WTC11 (cell line): ENCODE measurements at regions not wholly inside any gene's neighbourhood (a gene's known extent, or its start where the extent isn't known, plus 50 kb on each side); places are given as distances from the start of the nearest gene placed in this dataset.

Experiments used
- ATAC-seq: fragments of 200-7000 bp; cut with Tn5 transposase; 2 replicates; pipeline ENCODE4 v1.10.0; 2021; ENCODE audit warnings: mild to moderate bottlenecking, moderate library complexity
- CTCF ChIA-PET: fragments of 300-600 bp; sonication (Branson Sonifier 250); formaldehyde crosslinking; loops from one replicate; lab custom pipeline; 2021; ENCODE audit warnings: antibody characterized with exemption; lab: Charles Lee
- POLR2A ChIA-PET: fragments of 350-600 bp; sonication (Branson Sonifier 250); formaldehyde crosslinking; loops from one replicate; lab custom pipeline; 2021; ENCODE audit warnings: antibody characterized with exemption; lab: Charles Lee
- DNase-seq: peaks from one replicate; pipeline ENCODE4 v3.0.0; 2021; ENCODE audit warnings: low spot score
- H3K27ac Mint-ChIP-seq: 2 replicates; pipeline ENCODE4 v1.8.0; 2021; ENCODE audit warnings: mixed read lengths
- H3K27me3 Mint-ChIP-seq: 2 replicates; pipeline ENCODE4 v1.8.0; 2021; ENCODE audit warnings: low read depth, mild to moderate bottlenecking, moderate library complexity, mixed read lengths
- H3K36me3 Mint-ChIP-seq: 2 replicates; pipeline ENCODE4 v1.8.0; 2021; ENCODE audit warnings: mixed read lengths
- H3K4me1 Mint-ChIP-seq: 2 replicates; pipeline ENCODE4 v1.8.0; 2022; ENCODE audit warnings: mixed read lengths
- H3K4me3 Mint-ChIP-seq: 2 replicates; pipeline ENCODE4 v1.8.0; 2021; ENCODE audit warnings: mild to moderate bottlenecking, moderate library complexity, mixed read lengths
- H3K9me3 Mint-ChIP-seq: 2 replicates; pipeline ENCODE4 v1.8.0; 2021; ENCODE audit warnings: mixed read lengths
- AR ChIP-seq: fragments of 250-450 bp; sonication (Bioruptor Pico); IDR thresholded peaks from 2 replicates; pipeline ENCODE4 v1.9.0; 2021; ENCODE audit warnings: mild to moderate bottlenecking
- CBFB ChIP-seq: sonication (generic); formaldehyde crosslinking; IDR thresholded peaks from 2 replicates; pipeline ENCODE4 v1.8.1; 2022; ENCODE audit warnings: mild to moderate bottlenecking, low read depth, missing genetic modification reagents
- CREB1 ChIP-seq: sonication (generic); formaldehyde crosslinking; IDR thresholded peaks from 2 replicates; pipeline ENCODE4 v1.8.0; 2023; ENCODE audit warnings: mild to moderate bottlenecking, missing genetic modification reagents
- CREM ChIP-seq: sonication (generic); formaldehyde crosslinking; IDR thresholded peaks from 2 replicates; pipeline ENCODE4 v1.8.1; 2022; ENCODE audit warnings: mild to moderate bottlenecking, missing genetic modification reagents, moderate library complexity
- CTCF ChIP-seq: fragments of 200-600 bp; IDR thresholded peaks from 2 replicates; pipeline ENCODE4 v1.8.0; 2022; ENCODE audit warnings: antibody characterized with exemption
- E2F4 ChIP-seq: sonication (generic); formaldehyde crosslinking; IDR thresholded peaks from 2 replicates; pipeline ENCODE4 v1.8.1; 2022; ENCODE audit warnings: low read depth, mild to moderate bottlenecking, moderate library complexity, missing genetic modification reagents, borderline replicate concordance
- ELF4 ChIP-seq: sonication (generic); formaldehyde crosslinking; IDR thresholded peaks from 2 replicates; pipeline ENCODE4 v1.8.1; 2022; ENCODE audit warnings: low read depth, mild to moderate bottlenecking, moderate library complexity, missing genetic modification reagents
- ERG ChIP-seq: fragments of 250-450 bp; sonication (Bioruptor Pico); IDR thresholded peaks from 2 replicates; pipeline ENCODE4 v1.8.0; 2021; ENCODE audit warnings: mild to moderate bottlenecking
- ESRRA ChIP-seq: sonication (generic); formaldehyde crosslinking; IDR thresholded peaks from 2 replicates; pipeline ENCODE4 v1.8.1; 2022; ENCODE audit warnings: mild to moderate bottlenecking, missing genetic modification reagents, borderline replicate concordance
- FOXJ3 ChIP-seq: sonication (generic); formaldehyde crosslinking; IDR thresholded peaks from 2 replicates; pipeline ENCODE4 v1.9.0; 2021; ENCODE audit warnings: missing genetic modification reagents, mild to moderate bottlenecking, borderline replicate concordance
- GRHL2 ChIP-seq: fragments of 250-450 bp; sonication (Bioruptor Pico); IDR thresholded peaks from 2 replicates; pipeline ENCODE4 v1.8.0; 2022; ENCODE audit warnings: mild to moderate bottlenecking, moderate library complexity; ENCODE audit not compliant: insufficient replicate concordance, severe bottlenecking
- NFATC4 ChIP-seq: fragments of 250-450 bp; sonication (Bioruptor Pico); IDR thresholded peaks from 2 replicates; pipeline ENCODE4 v1.9.0; 2021; ENCODE audit warnings: mild to moderate bottlenecking
- TCF7 ChIP-seq: sonication (generic); formaldehyde crosslinking; IDR thresholded peaks from 2 replicates; pipeline ENCODE4 v1.8.0; 2022; ENCODE audit warnings: mild to moderate bottlenecking, low read depth, missing genetic modification reagents, moderate library complexity
- USF1 ChIP-seq: sonication (generic); formaldehyde crosslinking; IDR thresholded peaks from 2 replicates; pipeline ENCODE4 v1.8.0; 2022; ENCODE audit warnings: mild to moderate bottlenecking, missing genetic modification reagents
- ZBTB21 ChIP-seq: sonication (generic); formaldehyde crosslinking; IDR thresholded peaks from 2 replicates; pipeline ENCODE4 v1.8.1; 2023; ENCODE audit warnings: mild to moderate bottlenecking, missing genetic modification reagents, borderline replicate concordance
- ZNF317 ChIP-seq: sonication (generic); formaldehyde crosslinking; IDR thresholded peaks from 2 replicates; pipeline ENCODE4 v1.8.1; 2023; ENCODE audit warnings: low read depth, mild to moderate bottlenecking, moderate library complexity, missing genetic modification reagents, borderline replicate concordance
- ZNF416 ChIP-seq: fragments of 250-450 bp; sonication (Bioruptor Pico); IDR thresholded peaks from 2 replicates; pipeline ENCODE4 v1.9.0; 2021; ENCODE audit warnings: mild to moderate bottlenecking, inconsistent platforms
- ZNF671 ChIP-seq: fragments of 250-450 bp; sonication (Bioruptor Pico); IDR thresholded peaks from 2 replicates; pipeline ENCODE4 v1.8.0; 2021; ENCODE audit warnings: mild to moderate bottlenecking
- TF ChIP-seq, protein P1 (sequence below): sonication (generic); formaldehyde crosslinking; IDR thresholded peaks from 2 replicates; pipeline ENCODE4 v1.8.0; 2023; ENCODE audit warnings: mild to moderate bottlenecking, missing genetic modification reagents
- TF ChIP-seq, protein P2 (sequence below): sonication (generic); formaldehyde crosslinking; IDR thresholded peaks from 2 replicates; pipeline ENCODE4 v1.8.1; 2023; ENCODE audit warnings: mild to moderate bottlenecking, missing genetic modification reagents, moderate library complexity
- TF ChIP-seq, protein P3 (sequence below): sonication (generic); formaldehyde crosslinking; IDR thresholded peaks from 2 replicates; pipeline ENCODE4 v1.8.1; 2022; ENCODE audit warnings: mild to moderate bottlenecking, missing genetic modification reagents, moderate library complexity, borderline replicate concordance

GRCh38 chr6:4395386-4395785 is 260.0 kb upstream of the ECI2 start:
- no peak for DNase-seq
- no peak overlapping the region for H3K27ac Mint-ChIP-seq
- no peak for TF ChIP-seq ESRRA (CRISPR knock-in tag)
- no peak for TF ChIP-seq TCF7
- TF ChIP-seq FOXJ3 (CRISPR knock-in tag), result no peak
- no peak for TF ChIP-seq CREB1 (CRISPR knock-in tag)
- no peak for TF ChIP-seq AR
- TF ChIP-seq, protein P1, sequence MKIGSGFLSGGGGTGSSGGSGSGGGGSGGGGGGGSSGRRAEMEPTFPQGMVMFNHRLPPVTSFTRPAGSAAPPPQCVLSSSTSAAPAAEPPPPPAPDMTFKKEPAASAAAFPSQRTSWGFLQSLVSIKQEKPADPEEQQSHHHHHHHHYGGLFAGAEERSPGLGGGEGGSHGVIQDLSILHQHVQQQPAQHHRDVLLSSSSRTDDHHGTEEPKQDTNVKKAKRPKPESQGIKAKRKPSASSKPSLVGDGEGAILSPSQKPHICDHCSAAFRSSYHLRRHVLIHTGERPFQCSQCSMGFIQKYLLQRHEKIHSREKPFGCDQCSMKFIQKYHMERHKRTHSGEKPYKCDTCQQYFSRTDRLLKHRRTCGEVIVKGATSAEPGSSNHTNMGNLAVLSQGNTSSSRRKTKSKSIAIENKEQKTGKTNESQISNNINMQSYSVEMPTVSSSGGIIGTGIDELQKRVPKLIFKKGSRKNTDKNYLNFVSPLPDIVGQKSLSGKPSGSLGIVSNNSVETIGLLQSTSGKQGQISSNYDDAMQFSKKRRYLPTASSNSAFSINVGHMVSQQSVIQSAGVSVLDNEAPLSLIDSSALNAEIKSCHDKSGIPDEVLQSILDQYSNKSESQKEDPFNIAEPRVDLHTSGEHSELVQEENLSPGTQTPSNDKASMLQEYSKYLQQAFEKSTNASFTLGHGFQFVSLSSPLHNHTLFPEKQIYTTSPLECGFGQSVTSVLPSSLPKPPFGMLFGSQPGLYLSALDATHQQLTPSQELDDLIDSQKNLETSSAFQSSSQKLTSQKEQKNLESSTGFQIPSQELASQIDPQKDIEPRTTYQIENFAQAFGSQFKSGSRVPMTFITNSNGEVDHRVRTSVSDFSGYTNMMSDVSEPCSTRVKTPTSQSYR (CRISPR knock-in tag), result no peak
- TF ChIP-seq GRHL2 (CRISPR knock-in tag), result no peak
- no peak for TF ChIP-seq ZNF671 (CRISPR knock-in tag)
- TF ChIP-seq CBFB (CRISPR knock-in tag), result no peak
- no peak for TF ChIP-seq ZBTB21 (CRISPR knock-in tag)
- TF ChIP-seq ERG (CRISPR knock-in tag), result no peak
- no peak for TF ChIP-seq NFATC4 (CRISPR knock-in tag)
- TF ChIP-seq, protein P2, sequence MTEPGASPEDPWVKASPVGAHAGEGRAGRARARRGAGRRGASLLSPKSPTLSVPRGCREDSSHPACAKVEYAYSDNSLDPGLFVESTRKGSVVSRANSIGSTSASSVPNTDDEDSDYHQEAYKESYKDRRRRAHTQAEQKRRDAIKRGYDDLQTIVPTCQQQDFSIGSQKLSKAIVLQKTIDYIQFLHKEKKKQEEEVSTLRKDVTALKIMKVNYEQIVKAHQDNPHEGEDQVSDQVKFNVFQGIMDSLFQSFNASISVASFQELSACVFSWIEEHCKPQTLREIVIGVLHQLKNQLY (CRISPR knock-in tag), result no peak
- TF ChIP-seq CREM (CRISPR knock-in tag), result no peak
- no peak for TF ChIP-seq ZNF317 (CRISPR knock-in tag)
- H3K36me3 Mint-ChIP-seq, result no peaks in the 10 kb centered on the region
- no peak for ATAC-seq
- 0 out of 2 replicates have a peak, but pooled peaks cover 3% of the 10 kb centered on the region for H3K9me3 Mint-ChIP-seq
- ChIA-PET POLR2A (interaction anchor here (0.6 to 0.7 kb wide), 2 partner anchors 314 to 662 kb away, joined by 3 to 4 read pairs; no protein-coding TSS in a partner anchor), CTCF (interaction anchor here (0.7 to 1.4 kb wide), 5 partner anchors 9 to 749 kb away, joined by 3 to 5 read pairs (median 3); no protein-coding TSS in a partner anchor)
- H3K4me3 Mint-ChIP-seq, result no peak overlapping the region
- peaks cover under 1% of the 10 kb centered on the region; the same call in 1 of the 2 replicates for H3K27me3 Mint-ChIP-seq
- H3K4me1 Mint-ChIP-seq, result peaks cover 9% of the 10 kb centered on the region

- 0 out of 2 replicates have a peak, but pooled peaks cover 3% of the 10 kb centered on the region for H3K9me3 Mint-ChIP-seq
- H3K27me3 Mint-ChIP-seq, result no peaks in the 10 kb centered on the region; the same call in 1 of the 2 replicates
- ATAC-seq, result no peak
- no peak for DNase-seq
- POLR2A ChIA-PET, result no interaction called here
- H3K27ac Mint-ChIP-seq, result no peak overlapping the region
- CTCF ChIA-PET, result interaction anchor here (0.6 to 1.1 kb wide), 2 partner anchors 531 to 749 kb away, joined by 3 to 4 read pairs; no protein-coding TSS in a partner anchor
- H3K36me3 Mint-ChIP-seq, result no peaks in the 10 kb centered on the region
- H3K4me1 Mint-ChIP-seq, result peaks cover 9% of the 10 kb centered on the region
- no peak overlapping the region for H3K4me3 Mint-ChIP-seq
- TF ChIP-seq ELF4, result no peak
- TF ChIP-seq CTCF, result no peak
- TF ChIP-seq E2F4 (CRISPR knock-in tag), result no peak
- TF ChIP-seq ZNF416 (CRISPR knock-in tag), result no peak
- TF ChIP-seq ZNF671 (CRISPR knock-in tag), result no peak
- TF ChIP-seq ESRRA (CRISPR knock-in tag), result no peak
- TF ChIP-seq, protein P3, sequence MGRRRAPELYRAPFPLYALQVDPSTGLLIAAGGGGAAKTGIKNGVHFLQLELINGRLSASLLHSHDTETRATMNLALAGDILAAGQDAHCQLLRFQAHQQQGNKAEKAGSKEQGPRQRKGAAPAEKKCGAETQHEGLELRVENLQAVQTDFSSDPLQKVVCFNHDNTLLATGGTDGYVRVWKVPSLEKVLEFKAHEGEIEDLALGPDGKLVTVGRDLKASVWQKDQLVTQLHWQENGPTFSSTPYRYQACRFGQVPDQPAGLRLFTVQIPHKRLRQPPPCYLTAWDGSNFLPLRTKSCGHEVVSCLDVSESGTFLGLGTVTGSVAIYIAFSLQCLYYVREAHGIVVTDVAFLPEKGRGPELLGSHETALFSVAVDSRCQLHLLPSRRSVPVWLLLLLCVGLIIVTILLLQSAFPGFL, result no peak
- TF ChIP-seq, protein P2 (CRISPR knock-in tag), result no peak
- TF ChIP-seq USF1 (CRISPR knock-in tag), result no peak
Observed at GRCh38 chr6:4394786-4395185, 259.4 kb upstream of the ECI2 start.
